GM18511 (cell line): ENCODE measurements at regions not wholly inside any gene's neighbourhood (a gene's known extent, or its start where the extent isn't known, plus 50 kb on each side); places are given as distances from the start of the nearest gene placed in this dataset.

Experiments
- ATAC-seq: cut with Tn5 transposase; IDR thresholded peaks from one replicate; pipeline ENCODE4 v1.9.1; 2021; ENCODE audit warnings: mild to moderate bottlenecking, moderate library complexity; ENCODE audit not compliant: unreplicated experiment

- ATAC-seq = no peak
Measured at GRCh38 chr2:41958251-41958650, 89.6 kb upstream of the PKDCC start.

GRCh38 chr2:41958775-41959174, 89.0 kb upstream of the PKDCC start:
- no peak for ATAC-seq

GRCh38 chr2:41959760-41960159, 88.1 kb upstream of the PKDCC start:
- ATAC-seq = no peak

- ATAC-seq = no peak
Measured at GRCh38 chr2:41962922-41963622, 84.7 kb upstream of the PKDCC start.

GRCh38 chr2:41963661-41964525, 83.9 kb upstream of the PKDCC start:
- no peak for ATAC-seq

GRCh38 chr2:41965173-41965908, 82.5 kb upstream of the PKDCC start:
- ATAC-seq = no peak

GRCh38 chr2:41965909-41966295, 81.9 kb upstream of the PKDCC start:
- ATAC-seq = no peak

GRCh38 chr2:41966431-41966893, 81.4 kb upstream of the PKDCC start:
- no peak for ATAC-seq

GRCh38 chr2:41966920-41967319, 80.9 kb upstream of the PKDCC start:
- peak; percentile 54 for ATAC-seq

- ATAC-seq = no peak
Measured at GRCh38 chr2:41967476-41968181, 80.2 kb upstream of the PKDCC start.

GRCh38 chr2:41968182-41968578, 79.6 kb upstream of the PKDCC start:
- no peak for ATAC-seq

GRCh38 chr2:41970988-41971660, 76.7 kb upstream of the PKDCC start:
- no peak for ATAC-seq

GRCh38 chr2:41972179-41972578, 75.6 kb upstream of the PKDCC start:
- ATAC-seq = no peak

GRCh38 chr2:41972819-41973218, 75.0 kb upstream of the PKDCC start:
- ATAC-seq = no peak

GRCh38 chr2:41973871-41974270, 74.0 kb upstream of the PKDCC start:
- ATAC-seq = no peak

- no peak for ATAC-seq
Measured at GRCh38 chr2:41981417-41981816, 66.4 kb upstream of the PKDCC start.

GRCh38 chr2:41985573-41986095, 62.2 kb upstream of the PKDCC start:
- no peak for ATAC-seq

- no peak for ATAC-seq
Measured at GRCh38 chr2:41989501-41990180, 58.2 kb upstream of the PKDCC start.

- no peak for ATAC-seq
Measured at GRCh38 chr2:41990245-41990644, 57.6 kb upstream of the PKDCC start.

GRCh38 chr2:41990688-41991087, 57.1 kb upstream of the PKDCC start:
- no peak for ATAC-seq
